Right lobe of liver (tissue), 4 donors: ENCODE measurements at regions not wholly inside any gene's neighbourhood (a gene's known extent, or its start where the extent isn't known, plus 50 kb on each side); places are given as distances from the start of the nearest gene placed in this dataset.

Source experiments
- POLR2A ChIP-seq: fragments of 450-650 bp; IDR thresholded peaks from one replicate; pipeline ENCODE4 v1.6.1; 2017; ENCODE audit warnings: antibody characterized with exemption, mild to moderate bottlenecking
- TF ChIP-seq, protein P1 (sequence below), 4 donors: fragments of 200-600 bp in 3 of 4; fragments of 450-650 bp in 1 of 4; IDR thresholded peaks; one replicate each; pipeline versions ENCODE4 v1.5.1 to v1.8.0; 2016 to 2022; ENCODE audit warnings: antibody characterized with exemption in 4 of 4, mild to moderate bottlenecking in 2 of 4
- donor health status: DM: no; HTN: no; CAD: no.
- donor health status: DM: no; HTN: no; CAD: no.
- donor health status: DM: no; HTN: yes; CAD: no.

DNA sequence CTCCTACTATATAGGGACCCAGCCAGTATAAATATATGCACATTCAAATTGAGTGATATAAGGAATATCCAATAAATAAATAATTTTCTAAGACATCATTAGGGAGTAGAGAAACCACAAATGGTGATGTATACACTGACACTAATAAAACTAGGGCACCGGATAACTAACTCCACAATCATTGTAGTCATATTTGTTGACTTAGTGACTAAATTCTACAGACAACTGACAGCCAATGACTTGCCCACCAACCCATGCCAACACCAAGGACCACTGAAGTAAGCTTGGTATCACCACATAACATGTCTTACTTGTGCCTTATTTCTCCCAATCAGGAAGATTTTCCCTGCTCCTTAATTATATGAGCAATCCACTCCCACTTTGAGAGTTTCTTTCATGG is 139.6 kb upstream of the TRPC6 start:
- TF ChIP-seq, protein P1, sequence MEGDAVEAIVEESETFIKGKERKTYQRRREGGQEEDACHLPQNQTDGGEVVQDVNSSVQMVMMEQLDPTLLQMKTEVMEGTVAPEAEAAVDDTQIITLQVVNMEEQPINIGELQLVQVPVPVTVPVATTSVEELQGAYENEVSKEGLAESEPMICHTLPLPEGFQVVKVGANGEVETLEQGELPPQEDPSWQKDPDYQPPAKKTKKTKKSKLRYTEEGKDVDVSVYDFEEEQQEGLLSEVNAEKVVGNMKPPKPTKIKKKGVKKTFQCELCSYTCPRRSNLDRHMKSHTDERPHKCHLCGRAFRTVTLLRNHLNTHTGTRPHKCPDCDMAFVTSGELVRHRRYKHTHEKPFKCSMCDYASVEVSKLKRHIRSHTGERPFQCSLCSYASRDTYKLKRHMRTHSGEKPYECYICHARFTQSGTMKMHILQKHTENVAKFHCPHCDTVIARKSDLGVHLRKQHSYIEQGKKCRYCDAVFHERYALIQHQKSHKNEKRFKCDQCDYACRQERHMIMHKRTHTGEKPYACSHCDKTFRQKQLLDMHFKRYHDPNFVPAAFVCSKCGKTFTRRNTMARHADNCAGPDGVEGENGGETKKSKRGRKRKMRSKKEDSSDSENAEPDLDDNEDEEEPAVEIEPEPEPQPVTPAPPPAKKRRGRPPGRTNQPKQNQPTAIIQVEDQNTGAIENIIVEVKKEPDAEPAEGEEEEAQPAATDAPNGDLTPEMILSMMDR (IDR thresholded peaks at IDR 0.05), result no peak
- no peak for TF ChIP-seq POLR2A
